ENCODE measurements at regions not wholly inside any gene's neighbourhood (a gene's known extent, or its start where the extent isn't known, plus 50 kb on each side); places are given as distances from the start of the nearest gene placed in this dataset.

- no peak for TF ChIP-seq CTCF (IDR thresholded peaks at IDR 0.05)
- no peak for TF ChIP-seq EP300 (IDR thresholded peaks at IDR 0.05)
Observed at GRCh38 chr18:78754311-78755043, 225.1 kb upstream of the SALL3 start.
